Transverse colon (tissue), 4 donors: ENCODE measurements at regions not wholly inside any gene's neighbourhood (a gene's known extent, or its start where the extent isn't known, plus 50 kb on each side); places are given as distances from the start of the nearest gene placed in this dataset.

Experiments used
- DNase-seq: peaks from one replicate; pipeline ENCODE4 v3.0.0-alpha.2; 2019
- H3K27ac ChIP-seq, 4 donors: fragments of 200-600 bp; sonication (generic); 2 replicates each; pipeline ENCODE4 v1.5.1; 2016 to 2018; ENCODE audit warnings: inconsistent platforms in 4 of 4
- H3K27me3 ChIP-seq: fragments of 200-600 bp; sonication (generic); 2 replicates; pipeline ENCODE4 v1.5.1; 2017; ENCODE audit warnings: inconsistent platforms
- H3K36me3 ChIP-seq, 4 donors: fragments of 200-600 bp; sonication (generic); 2 replicates each; pipeline ENCODE4 v1.5.1; 2017 to 2019; ENCODE audit warnings: inconsistent platforms in 4 of 4
- H3K4me1 ChIP-seq, 4 donors: fragments of 200-600 bp; sonication (generic); 2 replicates each; pipeline ENCODE4 v1.5.1; 2017 to 2020; ENCODE audit warnings: inconsistent platforms in 4 of 4
- H3K4me3 ChIP-seq, 4 donors: fragments of 200-600 bp; sonication (generic); 1 replicate in 1 of 4; 2 replicates in 3 of 4; pipeline versions ENCODE4 v1.5.1 to v1.6.1; 2017 to 2019; ENCODE audit warnings: inconsistent platforms in 4 of 4
- H3K9me3 ChIP-seq, 2 donors: fragments of 200-600 bp; sonication (generic); 2 replicates each; pipeline ENCODE4 v1.5.1; 2017 to 2019; ENCODE audit warnings: inconsistent platforms in 2 of 2
- CTCF ChIP-seq, 5 experiments: fragments of 200-600 bp in 3 of 5; fragments of 450-650 bp in 2 of 5; sonication (generic) in 3 of 5; IDR thresholded peaks; 1 replicate in 2 of 5; 2 replicates in 3 of 5; pipeline ENCODE4 v1.5.1; 2016 to 2017; ENCODE audit warnings: antibody characterized with exemption in 5 of 5, inconsistent platforms in 3 of 5, mild to moderate bottlenecking in 2 of 5, moderate library complexity in 1 of 5
- EP300 ChIP-seq: sonication (generic); formaldehyde crosslinking; IDR thresholded peaks from one replicate; pipeline ENCODE4 v1.6.1; 2017; ENCODE audit warnings: antibody characterized with exemption, low read depth
- POLR2A ChIP-seq: fragments of 450-650 bp; IDR thresholded peaks from one replicate; pipeline ENCODE4 v1.6.1; 2016; ENCODE audit warnings: antibody characterized with exemption, mild to moderate bottlenecking, moderate library complexity
- POLR2AphosphoS5 ChIP-seq, 3 donors: sonication (generic); formaldehyde crosslinking; IDR thresholded peaks; one replicate each; pipeline ENCODE4 v1.6.1; 2016; ENCODE audit warnings: antibody characterized with exemption in 3 of 3
- WGBS, 2 donors: methylation state at CpG; one replicate each; pipeline ENCODE4 v1.1.5; 2018; ENCODE audit warnings: low coverage in 1 of 2; 5-methylcytosine and 5-hydroxymethylcytosine counted together
- in situ Hi-C, 4 donors: fragments of 200-750 bp; cut with MboI; loops; one replicate each; pipeline versions ENCODE4 v1.15.0 to v1.15.1; 2017; ENCODE audit warnings: low sequenced_read_pairs in 3 of 4, low pct_ligation_motif_present in 1 of 4, low pct_unique_long_range_greater_than_20kb in 1 of 4
- intact Hi-C: fragments of 100-400 bp; cut with DNase I; formaldehyde crosslinking; loops from one replicate; pipeline ENCODE4 v1.15.1; 2023; ENCODE audit warnings: low total_unique reads

DNA sequence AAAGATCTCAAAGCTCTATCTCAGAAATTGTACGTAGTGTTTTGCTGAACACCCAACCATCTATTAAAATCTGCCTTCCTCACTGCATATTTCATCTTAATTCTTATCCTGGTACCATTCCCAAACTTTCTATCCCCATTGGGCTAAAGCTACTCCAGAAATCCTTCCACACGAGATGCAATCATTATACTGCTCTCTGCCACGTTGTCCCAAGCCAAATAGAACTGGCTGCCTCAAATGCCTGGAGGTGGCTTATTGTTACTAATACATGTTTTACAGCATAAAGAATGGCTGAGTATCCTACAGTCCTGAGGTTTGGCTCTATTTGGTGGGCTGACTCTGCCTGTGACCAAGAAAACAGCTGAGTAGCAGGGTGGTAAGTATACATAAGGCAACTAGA is 306.0 kb upstream of the ACVR2A start:
- intact Hi-C loops, result no loop called here
- Histone ChIP-seq H3K27ac (no peak overlapping the region), H3K27me3 (no peaks in the 10 kb centered on the region), H3K4me1 (no peaks in the 10 kb centered on the region), H3K4me3 (no peak overlapping the region), H3K36me3 (no peaks in the 10 kb centered on the region), H3K9me3 (no peaks in the 10 kb centered on the region)
- in situ Hi-C loops, result no loop called here
- DNase-seq, result no peak
- TF ChIP-seq EP300, result no peak
- no peak for TF ChIP-seq POLR2A
- no peak for TF ChIP-seq POLR2AphosphoS5 (IDR thresholded peaks at IDR 0.05)
- no peak for TF ChIP-seq CTCF (IDR thresholded peaks at IDR 0.05)
- WGBS, 2 donors, result 70 to 72% methylated on average over 3 of the region's 3 CpGs

DNA sequence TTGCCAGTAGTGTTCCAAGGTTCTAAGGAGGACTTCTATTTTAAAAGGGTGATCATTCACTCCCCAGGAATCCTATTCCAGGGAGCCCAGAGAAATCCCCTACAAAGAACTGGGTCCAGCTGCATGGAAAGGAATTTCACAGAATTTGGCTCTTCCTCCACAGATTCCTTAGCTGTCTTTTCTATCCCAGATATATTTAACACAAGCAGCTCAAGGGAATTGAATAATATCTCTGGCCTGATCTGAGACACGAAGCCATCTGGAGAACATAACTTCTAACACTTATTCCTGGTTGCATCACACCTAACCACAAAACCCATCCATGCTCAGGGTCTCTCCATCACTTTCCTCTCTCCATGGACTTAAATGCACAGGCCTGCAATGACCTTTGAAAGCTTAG is 306.7 kb upstream of the ACVR2A start:
- Histone ChIP-seq H3K27me3 (no peaks in the 10 kb centered on the region), H3K36me3 (no peaks in the 10 kb centered on the region), H3K4me3 (no peak overlapping the region), H3K9me3 (no peaks in the 10 kb centered on the region), H3K4me1 (no peaks in the 10 kb centered on the region), H3K27ac (no peak overlapping the region)
- in situ Hi-C loops, result no loop called here
- TF ChIP-seq POLR2AphosphoS5 (IDR thresholded peaks at IDR 0.05) (no peak), CTCF (IDR thresholded peaks at IDR 0.05) (no peak), POLR2A (no peak), EP300 (no peak)
- intact Hi-C loops, result no loop called here
- 50 to 57% methylated on average over 1 of the region's 1 CpG for WGBS, 2 donors
- no peak for DNase-seq

GRCh38 chr2:147531269-147531668 is 313.6 kb upstream of the ACVR2A start:
- TF ChIP-seq POLR2A (no peak), EP300 (no peak), POLR2AphosphoS5 (IDR thresholded peaks at IDR 0.05) (no peak), CTCF (IDR thresholded peaks at IDR 0.05) (no peak)
- H3K9me3 ChIP-seq, result no peaks in the 10 kb centered on the region
- WGBS, 2 donors, result 65 to 69% methylated on average over 3 of the region's 3 CpGs
- H3K36me3 ChIP-seq, result no peaks in the 10 kb centered on the region
- H3K27me3 ChIP-seq, result no peaks in the 10 kb centered on the region
- in situ Hi-C loops (no loop called here), intact Hi-C loops (no loop called here)
- H3K27ac ChIP-seq, result no peak overlapping the region
- H3K4me3 ChIP-seq, result no peak overlapping the region
- DNase-seq, result no peak
- peaks cover 0 to 6% (median 2%) of the 10 kb centered on the region in 4 donors for H3K4me1 ChIP-seq

DNA sequence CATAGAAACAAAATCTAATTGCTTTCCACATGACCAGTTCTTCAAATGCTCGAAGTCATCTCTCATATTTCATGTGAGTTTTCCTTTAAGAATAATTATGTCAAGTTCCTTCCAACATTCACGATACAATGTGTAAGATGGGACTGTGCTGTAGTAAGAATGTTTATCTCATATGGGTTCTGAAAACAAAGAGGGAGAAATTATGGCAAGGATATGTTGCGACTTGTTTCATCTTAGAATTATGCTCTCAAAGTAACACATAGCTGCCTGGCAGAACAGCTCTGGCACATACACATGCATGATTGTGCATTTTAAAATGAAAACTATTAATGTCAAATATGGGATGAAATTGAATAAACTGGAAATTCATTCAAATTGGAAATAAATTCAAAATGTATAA is 314.8 kb upstream of the ACVR2A start:
- no peak for DNase-seq
- Histone ChIP-seq H3K36me3 (no peaks in the 10 kb centered on the region), H3K4me3 (no peak overlapping the region), H3K4me1 (peaks cover 0 to 6% (median 2%) of the 10 kb centered on the region in 4 donors), H3K27me3 (no peaks in the 10 kb centered on the region), H3K27ac (no peak overlapping the region), H3K9me3 (no peaks in the 10 kb centered on the region)
- in situ Hi-C loops (no loop called here), intact Hi-C loops (no loop called here)
- TF ChIP-seq CTCF (IDR thresholded peaks at IDR 0.05) (no peak), POLR2AphosphoS5 (IDR thresholded peaks at IDR 0.05) (no peak), EP300 (no peak), POLR2A (no peak)
- WGBS, 2 donors, result 73 to 87% methylated on average over 3 of the region's 3 CpGs
